ENCODE measurements at regions not wholly inside any gene's neighbourhood (a gene's known extent, or its start where the extent isn't known, plus 50 kb on each side); places are given as distances from the start of the nearest gene placed in this dataset.
"Not testable (repeated sequence)": the region's sequence is repeated elsewhere in the genome, so short reads cannot be mapped to it uniquely, and the experiment has no call there.

DNA sequence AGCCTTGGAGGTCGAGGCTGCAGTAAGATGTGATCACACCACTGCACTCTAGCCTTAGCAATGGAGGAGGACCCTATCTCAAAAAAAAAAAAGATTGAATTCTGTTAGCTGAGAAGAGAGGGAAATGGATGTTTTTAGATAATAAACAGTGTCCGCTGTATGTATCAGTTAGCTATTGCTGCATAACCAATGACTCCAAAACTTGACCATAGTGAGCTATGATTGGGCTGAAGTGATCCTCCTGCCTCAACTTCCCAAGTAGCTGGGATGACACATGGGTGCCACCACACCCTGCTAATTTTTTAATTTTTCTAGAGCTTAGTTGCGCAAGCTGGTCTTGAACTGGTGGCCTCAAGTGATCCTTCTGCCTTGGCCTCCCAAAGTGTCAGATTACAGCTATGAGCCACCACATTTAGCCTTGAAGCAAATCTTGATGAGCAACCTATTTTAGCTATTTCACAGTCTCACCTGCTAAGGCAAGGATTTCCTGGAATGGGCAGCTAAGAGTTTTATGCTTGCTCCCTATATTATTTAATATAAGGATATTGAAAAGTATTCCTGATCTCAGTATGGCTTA, 68.3 kb upstream of the ATF7IP2 start:
- DNase-seq = no peak

GRCh38 chr16:10318798-10319500, 66.9 kb upstream of the ATF7IP2 start:
- no peak for DNase-seq

DNA sequence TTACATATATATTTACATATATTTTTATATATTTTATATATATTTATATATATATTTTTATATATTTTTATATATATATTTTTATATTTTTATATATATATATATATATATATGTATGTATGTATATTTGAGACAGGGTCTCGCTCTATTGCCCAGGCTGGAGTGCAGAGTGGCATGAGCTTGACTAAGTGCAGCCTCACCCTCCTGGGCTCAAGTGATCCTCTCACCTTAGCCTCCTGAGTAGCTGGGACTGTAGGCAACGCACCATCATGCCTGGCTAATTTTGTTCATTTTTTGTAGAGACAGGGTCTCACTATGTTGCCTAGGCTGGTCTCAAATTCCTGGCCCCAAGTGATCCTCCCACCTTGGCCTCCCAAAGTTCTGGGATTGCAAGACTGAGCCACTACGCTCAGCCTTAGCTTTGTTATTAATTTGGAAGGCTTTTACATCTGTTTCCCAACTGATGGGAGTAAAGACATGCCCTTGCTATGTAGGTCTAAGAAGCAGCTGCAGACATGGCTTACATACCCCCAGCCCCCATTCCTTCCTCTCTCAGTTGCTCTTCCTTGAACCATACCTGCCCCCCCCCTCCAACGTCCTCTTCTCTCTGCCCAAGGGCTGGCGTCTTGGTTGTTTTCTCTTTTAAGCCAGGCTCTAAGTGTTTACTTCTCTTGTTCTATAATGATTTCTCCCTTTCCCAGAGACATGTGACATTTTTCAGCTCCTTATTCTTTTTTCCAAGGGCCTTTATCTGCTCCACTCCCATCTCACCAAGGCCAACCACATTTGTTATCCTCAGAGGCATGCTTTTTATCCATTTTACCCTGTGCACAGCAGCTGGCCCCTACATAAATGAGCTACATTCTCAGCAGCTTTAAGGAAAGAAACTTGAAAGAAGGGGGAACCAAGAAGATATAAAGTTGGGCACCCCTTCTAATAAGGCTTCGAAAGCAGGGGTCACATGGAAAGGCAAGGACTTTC, 64.2 kb upstream of the ATF7IP2 start:
- no peak for DNase-seq

GRCh38 chr16:10322723-10323527, 62.9 kb upstream of the ATF7IP2 start:
- no peak for DNase-seq

- no peak for DNase-seq
These were observed 62.4 kb upstream of the ATF7IP2 start for GRCh38 chr16:10323528-10323869.

- DNase-seq = no peak
These were observed 61.7 kb upstream of the ATF7IP2 start for GRCh38 chr16:10324210-10324609.

- DNase-seq = no peak
These were observed 59.9 kb upstream of the ATF7IP2 start for GRCh38 chr16:10325783-10326543.

DNA sequence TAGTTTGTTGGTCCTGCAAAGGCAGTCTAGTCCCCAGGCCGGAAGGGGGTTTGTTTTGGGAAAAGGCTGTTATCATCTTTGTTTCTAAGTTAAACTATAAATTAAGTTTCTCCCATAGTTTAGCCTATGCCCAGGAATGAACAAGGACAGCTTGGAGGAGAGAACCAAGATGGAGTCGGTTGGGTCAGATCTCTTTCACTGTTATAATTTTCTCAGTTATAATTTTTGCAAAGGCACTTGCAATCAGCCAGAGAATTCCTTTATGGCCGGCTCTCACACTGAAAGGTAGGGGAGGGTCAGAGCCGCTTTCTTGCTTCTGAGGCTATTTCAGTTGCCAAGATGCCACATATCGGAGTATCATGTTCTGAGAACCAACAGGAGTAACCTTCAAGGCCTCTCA, 59.2 kb upstream of the ATF7IP2 start:
- DNase-seq = no peak

- not testable (repeated sequence) for DNase-seq
These were observed 57.6 kb upstream of the ATF7IP2 start for GRCh38 chr16:10328291-10328690.

DNA sequence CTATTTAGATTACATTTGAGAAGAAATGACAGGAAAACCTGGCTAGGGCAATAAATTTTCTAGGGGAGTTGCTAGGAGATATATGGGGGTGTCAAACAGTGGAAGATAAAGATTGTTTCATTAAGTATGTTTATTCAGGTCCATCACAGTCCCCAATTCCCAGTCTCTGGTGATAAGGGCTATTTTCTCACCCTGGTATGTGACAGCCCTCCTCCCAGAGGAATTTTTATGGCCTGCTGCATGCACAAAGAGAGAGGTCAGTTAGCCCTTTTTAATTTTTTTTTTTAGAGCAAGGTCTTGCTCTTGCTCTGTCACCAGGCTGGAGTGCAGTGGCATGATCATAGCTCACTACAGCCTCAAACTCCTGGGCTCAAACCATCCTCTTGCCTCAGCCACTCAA, 53.6 kb upstream of the ATF7IP2 start:
- DNase-seq = no peak

DNA sequence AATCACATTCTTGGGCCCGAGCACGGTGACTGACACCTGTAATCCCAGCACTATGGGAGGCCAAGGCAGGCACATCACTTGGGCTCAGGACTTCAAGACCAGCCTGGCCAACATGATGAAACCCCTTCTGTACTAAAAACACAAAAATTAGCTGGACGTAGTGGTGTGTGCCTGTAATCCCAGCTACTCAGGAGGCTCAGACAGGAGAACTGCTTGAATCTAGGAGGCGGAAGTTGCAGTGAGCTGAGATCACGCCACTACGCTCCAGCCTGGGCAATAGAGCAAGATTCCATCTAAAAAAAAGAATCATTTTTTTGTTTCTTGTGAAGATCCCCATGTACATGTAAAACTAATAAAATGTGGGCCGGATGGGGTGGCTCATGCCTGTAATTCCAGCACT, 53.1 kb upstream of the ATF7IP2 start:
- no peak for DNase-seq

GRCh38 chr16:10333321-10334032, 52.4 kb upstream of the ATF7IP2 start:
- no peak for DNase-seq

DNA sequence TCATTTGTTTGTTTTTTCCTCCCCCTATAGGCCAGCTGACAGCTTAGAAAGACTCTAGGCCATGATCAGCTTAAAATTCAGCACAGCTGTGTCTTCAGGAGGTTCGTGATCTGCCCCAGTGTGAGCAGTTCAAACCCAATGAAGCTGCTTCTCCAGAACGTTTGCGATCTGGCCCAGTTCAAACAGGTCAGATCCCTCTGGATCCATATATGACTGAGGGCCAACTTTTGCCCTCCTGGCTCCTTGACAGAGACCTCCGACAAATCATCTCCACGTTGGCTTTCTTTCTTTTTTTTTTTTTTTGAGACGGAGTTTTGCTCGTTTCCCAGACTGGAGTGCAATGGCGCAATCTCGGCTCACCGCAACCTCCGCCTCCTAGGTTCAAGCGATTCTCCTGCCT, 50.2 kb upstream of the ATF7IP2 start:
- no peak for DNase-seq
